ENCODE measurements at regions not wholly inside any gene's neighbourhood (a gene's known extent, or its start where the extent isn't known, plus 50 kb on each side); places are given as distances from the start of the nearest gene placed in this dataset.
A peak's percentile ranks its signal among the peaks of the same experiment; 100 is the strongest.
"Not testable (repeated sequence)": the region's sequence is repeated elsewhere in the genome, so short reads cannot be mapped to it uniquely, and the experiment has no call there.

GRCh38 chr5:17120209-17120608 lies 97.2 kb upstream of the BASP1 start:
- in situ Hi-C loops (cut with HindIII; ENCODE audit: low pct_ligation_motif_present, low sequenced_read_pairs): no loop called here
- no peaks in the 10 kb centered on the region for H3K27me3 ChIP-seq (replicated peaks)
- no peak for DNase-seq
- no peak for TF ChIP-seq CTCF (IDR thresholded peaks at IDR 0.05; ENCODE audit: low read depth, low read length, missing control alignments)
- no peaks in the 10 kb centered on the region for H3K36me3 ChIP-seq (replicated peaks)
- no peak overlapping the region for H3K4me3 ChIP-seq (ENCODE audit: low read depth, low read length)
- no peak overlapping the region for H3K27ac ChIP-seq

GRCh38 chr5:17121776-17122175 lies 95.7 kb upstream of the BASP1 start:
- no peaks in the 10 kb centered on the region for H3K27me3 ChIP-seq (replicated peaks)
- in situ Hi-C loops (cut with HindIII; ENCODE audit: low pct_ligation_motif_present, low sequenced_read_pairs): no loop called here
- H3K4me3 ChIP-seq (ENCODE audit: low read depth, low read length): no peak overlapping the region
- no peak for TF ChIP-seq CTCF (IDR thresholded peaks at IDR 0.05; ENCODE audit: low read depth, low read length, missing control alignments)
- no peak overlapping the region for H3K27ac ChIP-seq
- H3K36me3 ChIP-seq (replicated peaks): no peaks in the 10 kb centered on the region
- no peak for DNase-seq

GRCh38 chr5:17123010-17123409 lies 94.4 kb upstream of the BASP1 start:
- no peak overlapping the region for H3K4me3 ChIP-seq (ENCODE audit: low read depth, low read length)
- H3K27me3 ChIP-seq (replicated peaks): no peaks in the 10 kb centered on the region
- no peaks in the 10 kb centered on the region for H3K36me3 ChIP-seq (replicated peaks)
- no peak overlapping the region for H3K27ac ChIP-seq
- DNase-seq: no peak
- TF ChIP-seq CTCF (IDR thresholded peaks at IDR 0.05; ENCODE audit: low read depth, low read length, missing control alignments): no peak
- in situ Hi-C loops (cut with HindIII; ENCODE audit: low pct_ligation_motif_present, low sequenced_read_pairs): no loop called here

- H3K36me3 ChIP-seq (replicated peaks); H3K27me3 ChIP-seq (replicated peaks); H3K27ac ChIP-seq; in situ Hi-C loops (cut with HindIII; ENCODE audit: low pct_ligation_motif_present, low sequenced_read_pairs); H3K4me3 ChIP-seq (ENCODE audit: low read depth, low read length); DNase-seq: not testable (repeated sequence)
These were observed 93.7 kb upstream of the BASP1 start for GRCh38 chr5:17123773-17124172.

GRCh38 chr5:17127743-17128231 lies 89.6 kb upstream of the BASP1 start:
- no peaks in the 10 kb centered on the region for H3K36me3 ChIP-seq (replicated peaks)
- TF ChIP-seq CTCF (IDR thresholded peaks at IDR 0.05; ENCODE audit: low read depth, low read length, missing control alignments): no peak
- no peak overlapping the region for H3K4me3 ChIP-seq (ENCODE audit: low read depth, low read length)
- DNase-seq: peak; percentile 75
- in situ Hi-C loops (cut with HindIII; ENCODE audit: low pct_ligation_motif_present, low sequenced_read_pairs): no loop called here
- peak overlapping the region; percentile 98 for H3K27ac ChIP-seq
- H3K27me3 ChIP-seq (replicated peaks): no peaks in the 10 kb centered on the region

GRCh38 chr5:17129093-17129849 lies 88.2 kb upstream of the BASP1 start:
- Histone ChIP-seq H3K27ac (peak overlapping the region; percentile 98), H3K27me3 (replicated peaks) (no peaks in the 10 kb centered on the region), H3K36me3 (replicated peaks) (no peaks in the 10 kb centered on the region), H3K4me3 (ENCODE audit: low read depth, low read length) (no peak overlapping the region)
- DNase-seq: peak; percentile 79
- TF ChIP-seq CTCF (IDR thresholded peaks at IDR 0.05; ENCODE audit: low read depth, low read length, missing control alignments): no peak
- in situ Hi-C loops (cut with HindIII; ENCODE audit: low pct_ligation_motif_present, low sequenced_read_pairs): no loop called here

- in situ Hi-C loops (cut with HindIII; ENCODE audit: low pct_ligation_motif_present, low sequenced_read_pairs); H3K27me3 ChIP-seq (replicated peaks); H3K4me3 ChIP-seq (ENCODE audit: low read depth, low read length); H3K36me3 ChIP-seq (replicated peaks): not testable (repeated sequence)
- peak overlapping the region; percentile 98 for H3K27ac ChIP-seq
- DNase-seq: peak; percentile 77
These were observed 87.1 kb upstream of the BASP1 start for GRCh38 chr5:17130302-17130701.

All from brain microvascular endothelial cell (primary cell).